Astrocyte of the cerebellum (primary cell): ENCODE measurements at regions not wholly inside any gene's neighbourhood (a gene's known extent, or its start where the extent isn't known, plus 50 kb on each side); places are given as distances from the start of the nearest gene placed in this dataset.

Experiments used
- DNase-seq: peaks from one replicate; pipeline ENCODE4 v3.0.0-alpha.2; 2011; ENCODE audit warnings: low read depth
- H3K4me3 ChIP-seq: 2 replicates; pipeline ENCODE4 v1.5.1; 2011; ENCODE audit warnings: mild to moderate bottlenecking, low read depth, low read length, moderate library complexity
- CTCF ChIP-seq: IDR thresholded peaks from 2 replicates; pipeline ENCODE4 v1.5.1; 2012; ENCODE audit warnings: low read length, low read depth, moderate library complexity, mild to moderate bottlenecking; ENCODE audit errors: missing control alignments
- in situ Hi-C: cut with HindIII; loops from 2 replicates; pipeline ENCODE4 v1.10.0; 2017; ENCODE audit warnings: low sequenced_read_pairs

- no peak for DNase-seq
- in situ Hi-C loops = no loop called here
- TF ChIP-seq CTCF = no peak
- H3K4me3 ChIP-seq = no peak overlapping the region
Measured at GRCh38 chrX:109812236-109812635, 79.2 kb upstream of the ACSL4 start.

DNA sequence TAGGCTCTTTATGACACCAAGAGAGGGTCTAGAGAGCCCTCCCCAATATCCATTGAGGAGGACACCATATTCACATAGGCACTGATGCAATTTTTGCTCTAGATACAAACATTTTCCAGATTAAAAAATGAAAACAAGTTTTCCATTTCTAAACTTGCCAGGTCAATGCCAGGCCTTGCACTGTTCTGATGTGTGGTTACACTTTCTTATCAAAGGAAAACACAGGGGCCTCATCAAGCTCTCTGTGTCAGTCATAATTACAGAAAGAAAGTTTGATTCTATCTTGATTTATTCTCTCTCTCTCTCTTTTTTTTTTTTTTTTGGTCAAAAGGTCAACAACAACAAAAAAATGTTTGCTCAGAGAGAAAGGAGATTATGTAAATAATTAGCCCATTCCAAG is 80.2 kb upstream of the ACSL4 start:
- no peak overlapping the region for H3K4me3 ChIP-seq
- DNase-seq = no peak
- in situ Hi-C loops = no loop called here
- no peak for TF ChIP-seq CTCF

DNA sequence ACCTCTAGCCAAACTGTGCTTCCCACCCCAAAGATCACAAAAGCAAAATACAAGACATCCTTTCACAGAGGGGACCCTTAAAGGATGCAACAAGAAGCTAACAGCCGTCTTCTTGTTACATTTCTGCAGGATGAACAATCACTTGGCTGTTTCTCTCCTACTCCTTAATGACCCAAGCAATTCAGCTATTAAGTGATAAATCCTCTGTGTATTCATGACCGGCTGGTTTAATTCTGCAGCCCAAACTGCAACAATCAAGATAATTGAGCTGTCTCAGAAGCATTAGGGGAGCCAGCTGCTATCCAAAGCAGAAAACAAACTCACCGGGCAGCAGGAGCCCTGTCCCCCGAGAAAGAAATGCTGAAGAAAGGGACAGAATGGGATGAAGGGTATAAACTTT is 85.9 kb upstream of the ACSL4 start:
- in situ Hi-C loops = no loop called here
- H3K4me3 ChIP-seq = no peak overlapping the region
- no peak for DNase-seq
- no peak for TF ChIP-seq CTCF

DNA sequence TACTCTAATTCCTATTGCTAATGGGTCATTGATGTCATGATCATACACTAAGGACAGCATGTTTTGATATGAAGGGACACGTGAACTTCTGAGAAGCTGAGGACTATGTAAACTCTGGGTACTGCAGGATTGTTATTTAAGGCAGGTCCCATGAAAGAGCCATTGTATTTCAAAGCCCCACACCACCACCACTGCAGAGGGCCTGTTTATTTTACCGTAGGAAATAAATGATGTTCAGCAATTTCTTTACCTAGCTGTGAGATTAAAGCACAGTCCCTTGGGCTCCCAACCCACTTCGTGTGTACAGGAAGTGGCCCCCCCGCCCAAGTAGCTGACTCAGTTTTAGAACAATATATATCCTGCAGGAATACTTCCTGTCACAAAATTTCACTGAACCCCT is 89.8 kb upstream of the ACSL4 start:
- no peak for TF ChIP-seq CTCF
- no peak overlapping the region for H3K4me3 ChIP-seq
- DNase-seq = no peak
- in situ Hi-C loops = loop anchor here (5.0 kb wide), 1 partner anchor 86 kb away; no protein-coding TSS in a partner anchor

DNA sequence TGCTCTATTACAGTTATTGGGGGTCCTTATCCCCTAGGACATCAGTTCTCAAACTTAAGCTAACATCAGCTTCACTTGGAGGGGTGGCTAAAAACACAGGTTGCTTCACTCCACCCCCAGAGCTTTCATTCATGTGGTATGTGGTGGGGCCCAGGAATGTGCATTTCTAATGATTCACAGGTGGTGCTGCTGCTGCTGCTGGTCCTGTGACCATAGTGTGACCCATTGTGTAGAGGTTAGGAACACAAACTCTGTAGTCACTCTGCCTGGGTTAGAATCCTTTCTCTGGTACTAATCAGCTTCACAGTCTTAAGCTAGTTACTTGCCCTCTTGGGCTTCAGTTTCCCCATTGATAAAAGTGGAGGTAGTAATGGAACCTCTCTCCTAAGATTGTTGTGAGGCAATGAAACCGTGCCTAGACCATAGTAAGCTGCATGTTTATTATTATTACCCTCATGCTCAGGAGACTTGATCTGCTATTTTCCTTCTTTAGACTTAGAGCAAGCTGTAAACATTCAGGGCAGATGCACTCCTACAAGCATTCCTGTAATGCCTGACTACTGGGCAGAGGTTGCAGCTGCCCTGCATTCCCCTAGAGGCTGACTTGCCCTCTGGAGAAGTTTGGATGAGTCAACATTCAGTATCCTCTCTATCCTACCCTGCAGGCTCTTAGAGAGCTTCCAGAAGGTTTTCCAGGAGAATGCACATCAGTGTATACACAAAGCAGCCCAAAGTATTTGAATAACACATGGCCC is 94.1 kb upstream of the ACSL4 start:
- DNase-seq = peak; percentile 24
- TF ChIP-seq CTCF = peak; percentile 5
- H3K4me3 ChIP-seq = no peak overlapping the region
- in situ Hi-C loops = no loop called here

DNA sequence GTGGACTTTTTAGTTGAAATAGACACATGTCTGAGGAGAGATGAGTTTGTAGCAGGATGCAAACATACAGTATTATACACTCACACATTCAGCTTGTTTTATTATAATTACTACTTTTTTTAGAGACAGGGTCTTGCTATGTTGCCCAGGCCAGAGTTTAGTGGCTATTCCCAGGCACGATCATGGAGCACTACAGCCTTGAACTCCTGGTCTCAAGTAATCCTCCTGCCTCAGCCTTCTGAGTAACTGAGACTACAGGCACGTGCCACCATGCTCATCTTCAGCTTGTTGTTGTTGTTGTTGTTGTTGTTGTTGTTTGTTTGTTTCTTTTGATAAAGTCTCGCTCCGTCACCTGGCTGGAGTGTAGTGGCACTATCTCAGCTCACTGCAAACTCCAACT is 94.7 kb upstream of the ACSL4 start:
- no peak overlapping the region for H3K4me3 ChIP-seq
- no peak for DNase-seq
- no peak for TF ChIP-seq CTCF
- in situ Hi-C loops = no loop called here
